ENCODE measurements at regions not wholly inside any gene's neighbourhood (a gene's known extent, or its start where the extent isn't known, plus 50 kb on each side); places are given as distances from the start of the nearest gene placed in this dataset.

GRCh38 chr4:38213083-38213805, 253.0 kb downstream of the PTTG2 start:
- TF ChIP-seq CTCF (IDR thresholded peaks at IDR 0.05): no peak
- H3K9ac ChIP-seq: no peak overlapping the region
- no peak overlapping the region for H3K4me3 ChIP-seq (ENCODE audit: low read depth, low read length)
- no peaks in the 10 kb centered on the region for H3K27me3 ChIP-seq (ENCODE audit: control insufficient read depth, insufficient read depth, low read length)
- H3K4me1 ChIP-seq: no peaks in the 10 kb centered on the region
- H3K27ac ChIP-seq: no peak overlapping the region
- no peak overlapping the region for H3K4me2 ChIP-seq (ENCODE audit: low read length)
- no peak overlapping the region for H2AFZ ChIP-seq
- H3K9me3 ChIP-seq (ENCODE audit: control insufficient read depth, low read length): no peaks in the 10 kb centered on the region
- no peaks in the 10 kb centered on the region for H3K36me3 ChIP-seq (ENCODE audit: control insufficient read depth, insufficient read depth, low read length)
- no peaks in the 10 kb centered on the region for H3K79me2 ChIP-seq

GRCh38 chr4:38222892-38223291, 262.7 kb downstream of the PTTG2 start:
- Histone ChIP-seq H3K36me3 (ENCODE audit: control insufficient read depth, insufficient read depth, low read length) (no peaks in the 10 kb centered on the region), H3K27ac (no peak overlapping the region), H3K4me1 (no peaks in the 10 kb centered on the region), H3K4me2 (ENCODE audit: low read length) (no peak overlapping the region), H3K27me3 (ENCODE audit: control insufficient read depth, insufficient read depth, low read length) (no peaks in the 10 kb centered on the region), H3K9me3 (ENCODE audit: control insufficient read depth, low read length) (no peaks in the 10 kb centered on the region), H3K9ac (no peak overlapping the region), H3K4me3 (ENCODE audit: low read depth, low read length) (no peak overlapping the region), H2AFZ (no peak overlapping the region), H3K79me2 (no peaks in the 10 kb centered on the region)
- TF ChIP-seq CTCF (IDR thresholded peaks at IDR 0.05): no peak

- TF ChIP-seq CTCF (IDR thresholded peaks at IDR 0.05): no peak
- no peak overlapping the region for H2AFZ ChIP-seq
- no peaks in the 10 kb centered on the region for H3K36me3 ChIP-seq (ENCODE audit: control insufficient read depth, insufficient read depth, low read length)
- H3K27ac ChIP-seq: no peak overlapping the region
- H3K79me2 ChIP-seq: no peaks in the 10 kb centered on the region
- no peak overlapping the region for H3K4me3 ChIP-seq (ENCODE audit: low read depth, low read length)
- H3K27me3 ChIP-seq (ENCODE audit: control insufficient read depth, insufficient read depth, low read length): no peaks in the 10 kb centered on the region
- H3K4me1 ChIP-seq: no peaks in the 10 kb centered on the region
- H3K9me3 ChIP-seq (ENCODE audit: control insufficient read depth, low read length): no peaks in the 10 kb centered on the region
- H3K4me2 ChIP-seq (ENCODE audit: low read length): no peak overlapping the region
- H3K9ac ChIP-seq: no peak overlapping the region
These were observed 263.1 kb downstream of the PTTG2 start for GRCh38 chr4:38223306-38223705.

GRCh38 chr4:38223782-38224236, 263.6 kb downstream of the PTTG2 start:
- no peaks in the 10 kb centered on the region for H3K36me3 ChIP-seq (ENCODE audit: control insufficient read depth, insufficient read depth, low read length)
- no peak overlapping the region for H2AFZ ChIP-seq
- H3K9ac ChIP-seq: no peak overlapping the region
- no peak overlapping the region for H3K4me2 ChIP-seq (ENCODE audit: low read length)
- no peak overlapping the region for H3K4me3 ChIP-seq (ENCODE audit: low read depth, low read length)
- no peaks in the 10 kb centered on the region for H3K9me3 ChIP-seq (ENCODE audit: control insufficient read depth, low read length)
- no peak overlapping the region for H3K27ac ChIP-seq
- no peaks in the 10 kb centered on the region for H3K27me3 ChIP-seq (ENCODE audit: control insufficient read depth, insufficient read depth, low read length)
- no peaks in the 10 kb centered on the region for H3K4me1 ChIP-seq
- H3K79me2 ChIP-seq: no peaks in the 10 kb centered on the region
- TF ChIP-seq CTCF (IDR thresholded peaks at IDR 0.05): no peak

GRCh38 chr4:38224850-38225249, 264.7 kb downstream of the PTTG2 start:
- Histone ChIP-seq H3K79me2 (no peaks in the 10 kb centered on the region), H3K27ac (no peak overlapping the region), H3K27me3 (ENCODE audit: control insufficient read depth, insufficient read depth, low read length) (no peaks in the 10 kb centered on the region), H3K4me1 (no peaks in the 10 kb centered on the region), H3K4me3 (ENCODE audit: low read depth, low read length) (no peak overlapping the region), H3K36me3 (ENCODE audit: control insufficient read depth, insufficient read depth, low read length) (no peaks in the 10 kb centered on the region), H2AFZ (no peak overlapping the region), H3K9me3 (ENCODE audit: control insufficient read depth, low read length) (no peaks in the 10 kb centered on the region), H3K4me2 (ENCODE audit: low read length) (no peak overlapping the region), H3K9ac (no peak overlapping the region)
- TF ChIP-seq CTCF (IDR thresholded peaks at IDR 0.05): no peak
